GM19372 (cell line): ENCODE measurements at regions not wholly inside any gene's neighbourhood (a gene's known extent, or its start where the extent isn't known, plus 50 kb on each side); places are given as distances from the start of the nearest gene placed in this dataset.
A peak's percentile ranks its signal among the peaks of the same experiment; 100 is the strongest.

Experiments
- ATAC-seq: cut with Tn5 transposase; IDR thresholded peaks from one replicate; pipeline ENCODE4 v1.9.1; 2021; ENCODE audit warnings: mild to moderate bottlenecking, low read depth, moderate library complexity; ENCODE audit not compliant: unreplicated experiment

DNA sequence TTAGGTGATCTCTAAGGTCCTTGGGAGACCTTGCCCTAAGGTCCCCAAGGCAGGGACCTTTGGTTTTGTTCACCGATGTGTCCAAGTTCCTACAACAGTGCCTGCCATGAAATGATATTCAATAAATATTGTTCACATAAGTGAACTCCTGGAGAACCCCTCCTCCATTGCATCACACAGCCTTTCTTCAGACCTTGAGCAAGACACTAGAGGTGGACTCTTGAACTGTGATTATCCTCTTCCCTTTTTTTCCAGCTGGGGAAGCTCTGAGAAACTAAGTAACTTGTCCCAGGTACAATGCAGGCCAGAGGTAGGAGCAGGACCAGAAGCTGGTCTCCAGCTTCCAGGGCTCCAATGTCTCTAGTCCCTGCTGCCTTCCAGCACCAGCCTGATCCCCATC lies 76.6 kb upstream of the LMO1 start:
- ATAC-seq, result no peak

DNA sequence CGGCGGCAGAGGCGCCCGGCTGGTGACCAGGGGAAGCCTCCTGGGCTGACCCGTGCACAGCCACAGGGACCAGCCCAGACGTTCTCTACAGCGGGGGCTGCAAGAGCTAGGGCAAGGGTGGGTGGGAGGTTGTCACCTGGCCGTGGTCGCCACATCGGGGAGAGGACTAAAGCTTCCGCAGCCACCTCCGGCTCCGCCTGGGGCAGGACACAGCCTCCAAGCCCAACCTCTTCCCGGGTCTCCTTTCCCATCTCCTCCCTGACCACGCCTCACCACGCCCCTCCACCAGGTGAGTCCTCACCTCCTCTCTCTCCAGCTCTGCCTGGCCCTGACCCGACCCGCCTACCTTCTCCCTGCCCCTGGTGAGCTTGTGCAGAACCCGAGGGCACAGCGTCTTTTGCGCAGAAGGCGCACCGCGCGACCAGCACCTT lies 75.9 kb upstream of the LMO1 start:
- ATAC-seq, result no peak

DNA sequence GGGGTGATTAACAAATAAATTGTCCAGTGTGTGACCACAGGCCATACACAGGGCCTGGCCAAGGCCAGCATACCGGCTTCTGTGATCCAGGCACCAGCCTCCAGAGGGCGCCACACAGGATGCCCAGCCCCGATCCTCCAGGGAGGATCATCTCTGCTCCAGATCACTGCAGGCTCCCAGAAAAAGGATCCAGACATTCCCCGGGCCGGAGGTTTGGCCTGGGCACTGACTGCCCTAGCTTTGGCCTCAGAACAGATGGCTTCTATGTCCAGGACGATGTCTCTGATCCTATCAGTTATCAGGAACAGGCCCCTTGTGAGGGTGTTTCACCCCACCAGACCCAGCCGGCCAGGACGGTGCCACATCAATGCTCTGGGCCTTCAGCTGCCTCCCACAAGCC lies 74.5 kb upstream of the LMO1 start:
- ATAC-seq, result no peak

DNA sequence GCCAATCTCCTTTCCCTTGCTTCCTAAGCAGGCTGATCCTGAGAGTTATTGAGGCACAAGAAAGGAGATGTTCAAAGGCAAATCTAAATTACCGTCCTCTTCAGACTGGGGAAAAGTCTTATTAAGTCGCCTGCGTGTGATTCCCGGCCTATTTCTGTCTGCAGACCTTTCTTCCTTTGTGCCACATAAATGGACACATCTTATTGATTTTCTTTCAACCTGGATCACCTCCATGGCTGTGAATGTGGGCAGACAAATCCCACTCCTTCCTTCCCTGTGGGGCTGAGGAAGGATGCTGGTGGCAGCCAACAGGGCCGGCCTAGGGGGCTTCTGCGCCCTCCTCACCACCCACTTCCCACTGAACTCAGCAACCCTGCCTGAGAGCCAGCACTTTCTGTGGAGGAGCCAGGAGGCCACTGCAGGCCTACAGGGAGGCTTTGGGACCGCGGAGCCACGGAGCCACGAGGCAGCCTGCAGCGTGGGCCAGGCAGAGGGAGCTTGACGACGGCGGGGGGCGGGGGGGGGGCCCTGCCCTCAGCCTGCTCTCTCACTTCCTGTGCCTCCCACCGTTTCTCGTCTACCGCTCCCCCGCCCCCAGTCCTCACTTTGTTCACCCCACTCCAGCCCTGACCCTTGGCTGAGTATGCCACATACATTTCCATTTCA lies 73.6 kb upstream of the LMO1 start:
- ATAC-seq, result no peak

DNA sequence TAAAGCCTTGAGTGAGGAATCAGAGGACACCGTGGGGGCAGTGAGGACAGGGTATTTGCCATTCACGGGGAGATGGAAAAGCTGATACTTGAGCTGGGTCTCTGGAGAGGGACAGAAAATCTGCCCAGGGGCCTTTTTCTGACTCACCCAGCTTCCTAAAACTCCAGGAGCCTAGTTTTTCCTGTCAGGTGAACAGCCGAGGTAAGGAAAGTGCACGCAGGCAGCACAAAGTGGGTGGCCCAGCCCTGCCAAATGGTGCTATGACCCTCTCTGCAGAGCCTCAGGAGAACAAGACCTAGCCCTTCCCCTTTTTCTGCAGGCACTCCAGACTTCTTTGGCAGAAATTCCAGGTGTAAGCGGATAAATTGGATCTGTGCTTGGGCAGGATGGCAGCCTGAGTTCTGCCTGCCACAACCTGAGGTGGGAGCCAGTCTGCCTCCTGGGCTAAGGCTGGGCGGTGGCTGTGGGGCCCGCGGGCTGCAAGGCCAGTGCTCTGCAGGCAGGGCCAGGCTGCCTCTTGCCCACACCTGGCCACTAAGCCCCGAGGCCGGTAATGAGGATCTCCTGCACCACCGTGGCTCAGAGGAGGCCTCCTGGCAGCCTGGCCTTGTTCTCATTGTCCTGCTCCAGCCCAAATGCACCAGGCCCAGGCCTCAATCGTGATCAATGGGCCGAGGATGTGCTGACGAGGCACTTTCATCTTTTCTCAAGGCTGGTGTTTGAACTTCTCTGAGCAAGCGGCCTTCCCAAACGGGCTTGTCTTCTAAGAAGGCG lies 72.9 kb upstream of the LMO1 start:
- no peak for ATAC-seq

DNA sequence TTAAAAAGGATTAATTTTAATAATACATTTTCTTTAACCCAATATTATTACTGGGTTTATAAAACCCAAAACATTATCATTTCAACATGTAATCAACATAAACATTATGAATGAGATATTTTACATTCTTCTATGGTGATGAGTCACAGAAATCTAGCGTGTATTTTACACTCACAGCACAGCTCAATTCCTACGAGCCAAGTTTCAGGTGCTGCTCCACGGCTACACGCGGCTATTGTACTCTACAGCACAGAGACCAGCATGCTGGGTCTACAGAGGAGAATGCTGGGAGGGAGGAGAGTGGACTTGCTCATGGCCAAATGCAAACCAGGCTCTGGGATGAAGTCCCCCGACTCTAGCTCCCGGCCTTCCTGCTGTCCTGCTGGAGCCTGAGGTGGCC lies 72.0 kb upstream of the LMO1 start:
- no peak for ATAC-seq

DNA sequence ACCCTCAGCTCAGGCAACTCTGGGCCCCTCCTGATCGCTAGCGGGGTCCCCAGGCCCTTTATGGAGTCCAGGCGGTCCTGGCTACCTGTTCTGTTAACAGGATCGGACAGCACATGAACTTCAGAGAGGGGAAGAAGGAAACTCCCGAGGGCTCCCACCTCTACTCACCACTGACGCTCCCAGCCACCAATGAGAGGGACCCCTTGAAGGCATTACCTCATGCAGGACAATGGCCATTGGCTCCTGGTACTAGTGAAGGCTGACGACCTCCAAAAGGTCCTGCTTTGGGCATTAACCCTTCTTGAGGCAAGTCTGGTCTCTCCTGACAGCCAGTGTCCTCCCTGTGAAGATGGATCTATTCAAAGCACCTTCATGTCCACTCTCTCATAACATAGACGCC lies 71.5 kb upstream of the LMO1 start:
- ATAC-seq, result no peak

DNA sequence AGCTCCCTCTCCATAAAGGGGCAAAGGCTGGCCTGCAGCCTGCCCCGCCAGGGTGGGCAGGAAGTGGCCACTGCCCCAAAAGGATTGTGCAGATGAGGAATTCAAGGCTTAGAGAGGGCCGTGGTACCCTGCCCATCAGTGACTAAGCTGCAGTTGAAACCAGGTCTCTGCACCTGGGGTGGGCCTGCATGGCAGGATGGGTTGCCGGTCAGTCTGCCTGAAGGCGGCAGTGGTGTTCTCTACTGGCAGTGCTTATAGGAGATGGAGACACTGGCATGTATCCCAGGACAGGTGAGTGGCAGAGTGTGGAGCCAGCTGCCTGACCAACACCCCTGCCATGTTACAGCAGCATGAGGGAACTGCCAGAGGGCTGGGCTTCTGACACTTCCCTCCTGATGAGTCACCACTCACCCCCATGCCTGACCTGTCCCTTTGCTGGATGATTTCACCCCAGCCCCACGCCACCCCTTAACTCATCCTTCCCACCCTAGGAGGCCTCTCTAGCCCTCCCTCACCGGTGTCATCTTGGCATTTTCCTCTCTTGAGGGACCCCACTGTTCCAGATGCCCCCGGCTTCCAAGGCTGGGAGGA lies 70.2 kb upstream of the LMO1 start:
- no peak for ATAC-seq

DNA sequence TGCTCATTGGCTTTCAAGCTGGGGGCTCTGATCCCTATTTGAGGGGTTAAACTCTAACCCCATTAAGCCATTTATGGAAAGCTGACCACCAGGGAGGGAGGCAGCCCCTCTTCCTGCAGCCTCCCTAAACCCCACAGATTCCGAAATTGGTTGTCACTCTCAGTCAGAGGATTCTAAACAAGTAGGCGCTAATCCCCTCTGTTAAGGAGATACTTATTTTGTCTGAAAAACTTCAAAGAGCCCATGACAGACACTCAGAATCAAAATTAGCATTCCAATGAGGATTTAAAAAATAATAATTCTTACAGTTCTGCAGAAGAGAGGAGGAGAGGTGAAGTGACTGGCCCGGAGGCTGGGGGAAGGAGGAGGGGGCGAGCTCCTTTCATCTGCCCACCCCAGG lies 69.7 kb upstream of the LMO1 start:
- no peak for ATAC-seq

DNA sequence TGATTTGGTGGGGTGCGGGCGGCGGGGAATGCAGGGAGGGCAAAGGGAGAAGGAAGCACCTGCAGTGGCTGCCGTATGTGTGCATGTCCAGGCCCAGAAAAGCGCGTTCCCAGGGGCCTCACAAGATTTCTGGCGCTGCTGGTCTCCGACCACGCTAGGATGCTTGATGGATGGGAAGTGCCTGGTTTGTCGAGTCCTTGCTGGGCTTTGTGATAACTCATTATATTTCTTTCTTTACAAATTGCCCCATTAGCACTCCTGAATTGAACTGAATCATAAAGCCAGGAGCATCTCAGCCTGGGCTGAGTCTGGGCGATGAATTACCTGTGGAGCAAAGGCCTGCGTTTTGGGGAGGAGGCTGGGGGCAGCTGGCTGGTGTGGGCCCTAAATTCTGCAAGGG lies 69.2 kb upstream of the LMO1 start:
- no peak for ATAC-seq

DNA sequence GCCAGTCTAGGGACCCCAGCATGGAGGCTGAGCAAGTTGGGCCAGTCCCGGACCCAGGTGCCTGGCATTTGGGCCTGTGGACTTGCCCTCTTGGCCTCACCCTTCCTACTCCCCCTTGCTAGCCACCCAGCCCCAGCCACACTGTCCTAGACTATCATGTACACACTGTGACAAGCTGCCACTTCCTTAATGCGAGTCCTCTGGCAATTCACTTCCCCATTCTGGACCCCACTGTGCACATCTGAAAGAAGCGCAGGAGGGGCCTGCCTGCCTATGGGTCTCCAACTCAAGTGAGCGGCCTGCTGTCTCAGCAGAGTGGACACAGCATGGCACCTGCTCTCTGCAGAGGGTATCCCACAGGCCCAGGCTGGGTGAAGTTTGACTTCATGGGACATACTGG lies 68.5 kb upstream of the LMO1 start:
- ATAC-seq, result no peak

DNA sequence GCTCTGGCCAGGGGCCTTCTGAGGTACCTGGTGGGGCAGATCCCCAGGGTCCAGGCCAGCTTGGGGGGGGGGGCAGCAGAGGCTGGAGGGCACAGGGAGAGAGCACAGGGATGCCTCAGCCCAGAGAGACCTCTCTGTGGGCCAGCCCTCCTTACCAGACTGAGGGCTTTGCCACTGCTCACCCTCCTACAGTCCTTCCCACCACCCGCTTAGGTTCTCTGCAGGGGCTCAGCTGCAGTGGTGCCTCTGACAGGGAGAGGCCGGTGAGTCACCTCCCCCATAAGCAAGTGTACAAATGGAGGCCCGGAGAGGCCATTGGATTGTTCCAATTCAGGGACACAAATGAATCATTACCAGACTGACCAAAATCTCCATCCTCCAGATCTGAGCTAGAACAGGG lies 68.1 kb upstream of the LMO1 start:
- ATAC-seq, result no peak

DNA sequence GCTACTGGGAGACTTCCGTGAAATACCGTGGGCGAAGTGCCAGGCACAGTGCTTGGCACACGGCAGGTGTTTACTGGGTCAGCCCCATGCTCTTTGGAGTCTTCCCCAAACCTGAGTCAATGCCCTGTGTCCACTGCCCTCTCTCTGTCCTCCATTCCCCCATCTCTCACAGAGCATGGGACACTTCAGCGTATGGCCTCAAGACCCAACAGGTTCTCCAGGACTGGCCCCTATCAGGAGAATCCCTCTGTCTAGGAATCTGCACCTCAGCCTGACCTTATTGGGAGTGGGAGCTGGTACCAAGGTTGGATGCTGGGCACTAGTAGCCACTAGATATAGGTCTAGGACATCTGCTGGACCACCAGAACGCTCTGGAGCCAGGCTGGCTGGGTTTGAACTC lies 67.2 kb upstream of the LMO1 start:
- no peak for ATAC-seq

DNA sequence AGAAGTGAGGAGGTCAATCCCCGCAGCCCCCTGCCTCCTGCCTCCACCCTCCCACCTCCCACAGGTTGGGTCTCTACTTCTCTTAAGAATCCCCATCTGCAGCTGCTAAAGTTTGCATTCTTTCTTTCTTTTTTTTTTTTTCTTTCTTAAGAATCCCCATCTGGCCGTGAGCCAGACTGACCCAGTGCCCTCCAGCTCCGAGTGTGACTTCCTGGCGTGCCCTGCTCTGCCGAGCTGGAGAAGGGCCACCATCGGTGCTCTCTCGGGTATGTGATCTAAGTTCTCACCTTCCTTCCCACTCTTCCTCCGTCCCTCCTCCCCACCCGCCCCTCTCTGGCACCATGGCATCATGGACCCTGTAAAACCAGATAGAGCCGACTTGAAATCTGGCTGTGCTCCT lies 66.7 kb upstream of the LMO1 start:
- no peak for ATAC-seq

DNA sequence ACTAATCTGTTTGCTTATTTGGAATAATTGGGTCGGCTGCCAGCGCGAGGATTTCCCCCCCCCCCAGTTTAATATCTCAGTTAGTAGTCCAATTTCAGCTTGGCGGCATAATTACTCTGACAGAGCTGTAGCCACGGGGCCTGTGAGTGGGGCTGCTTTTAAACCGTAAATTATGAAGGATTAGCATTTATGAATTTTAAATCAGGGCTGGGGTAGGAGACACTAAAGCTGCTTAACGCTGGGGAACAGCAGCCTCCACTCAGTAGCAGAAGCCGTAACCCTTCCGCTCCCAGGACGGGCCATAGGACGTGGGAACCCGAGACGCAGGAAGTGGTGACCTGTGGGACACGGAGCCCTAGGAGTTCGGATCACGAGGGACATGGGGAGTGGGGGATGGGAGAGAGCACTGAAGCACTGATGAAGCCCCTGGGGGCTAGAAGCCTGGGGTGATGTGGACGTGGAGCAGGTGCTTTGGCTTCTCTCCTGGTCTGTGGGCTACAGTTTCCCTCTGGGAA lies 66.2 kb upstream of the LMO1 start:
- no peak for ATAC-seq

DNA sequence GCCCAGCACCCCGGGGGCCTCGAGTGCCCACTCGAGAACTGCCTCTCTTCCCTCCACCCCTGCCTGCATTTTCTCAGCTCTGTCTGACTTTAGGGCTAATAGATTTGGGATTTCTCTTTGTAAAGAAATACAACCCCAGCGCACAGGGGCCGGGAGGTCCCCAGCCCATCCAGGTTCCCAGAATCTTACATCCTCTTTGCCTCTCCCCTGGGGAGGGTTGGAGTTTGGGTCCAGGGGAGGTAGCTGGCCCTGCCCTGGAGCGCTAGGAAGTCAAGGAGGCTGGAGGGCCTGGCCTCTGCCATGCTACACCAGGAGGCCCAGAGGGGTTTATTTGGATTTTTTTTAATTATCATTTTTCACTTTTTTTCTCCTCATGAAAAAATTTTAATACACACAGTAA lies 65.7 kb upstream of the LMO1 start:
- ATAC-seq, result no peak

DNA sequence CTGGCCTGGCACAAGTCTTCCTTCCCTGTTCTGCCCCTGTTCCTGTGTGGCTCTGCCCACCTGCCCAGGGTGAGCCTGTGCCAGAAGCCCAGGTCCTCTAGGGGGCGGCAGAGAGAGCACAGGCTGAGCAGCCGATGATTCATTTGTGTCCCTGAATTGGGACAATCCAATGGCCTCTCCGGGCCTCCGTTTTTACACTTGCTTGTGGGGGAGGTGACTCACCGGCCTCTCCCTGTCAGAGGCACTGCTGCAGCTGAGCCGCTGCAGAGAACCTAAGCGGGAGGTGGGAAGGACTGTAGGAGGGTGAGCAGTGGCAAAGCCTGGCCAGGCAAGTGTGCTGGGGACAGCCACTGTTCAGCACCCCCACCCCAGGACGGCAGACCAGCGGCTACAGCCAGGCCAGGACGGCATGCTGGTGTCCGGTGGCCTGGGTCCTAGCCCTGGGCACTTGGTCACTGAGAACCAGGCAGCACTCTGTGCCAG lies 65.2 kb upstream of the LMO1 start:
- peak; percentile 61 for ATAC-seq

DNA sequence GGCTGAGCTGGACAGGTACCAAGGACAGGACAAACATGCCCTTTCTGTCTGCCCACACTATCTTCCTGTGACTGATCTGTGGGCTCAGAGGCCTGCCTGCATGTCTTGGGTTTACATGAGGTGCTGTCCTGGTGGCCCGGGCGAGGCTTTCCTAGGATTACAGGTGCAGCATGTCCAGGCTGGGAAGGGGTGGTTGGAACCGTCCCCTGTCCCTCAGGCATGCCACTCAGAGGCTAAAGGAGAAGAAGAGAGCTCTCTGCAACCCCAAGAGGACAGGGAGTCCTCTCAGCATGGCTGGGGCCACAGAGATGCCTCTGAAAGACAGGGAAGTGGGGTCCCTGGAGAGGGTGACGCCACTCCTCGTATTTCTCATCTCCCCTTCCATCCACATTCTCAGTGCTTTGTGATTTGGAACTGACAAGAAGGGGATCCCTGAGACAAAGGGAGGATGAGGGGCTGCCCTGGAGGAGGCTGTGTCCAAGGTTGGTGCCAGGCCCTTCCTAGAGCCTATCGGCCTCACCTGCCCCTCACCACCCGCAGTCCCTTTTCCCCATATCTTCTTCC lies 64.6 kb upstream of the LMO1 start:
- no peak for ATAC-seq

DNA sequence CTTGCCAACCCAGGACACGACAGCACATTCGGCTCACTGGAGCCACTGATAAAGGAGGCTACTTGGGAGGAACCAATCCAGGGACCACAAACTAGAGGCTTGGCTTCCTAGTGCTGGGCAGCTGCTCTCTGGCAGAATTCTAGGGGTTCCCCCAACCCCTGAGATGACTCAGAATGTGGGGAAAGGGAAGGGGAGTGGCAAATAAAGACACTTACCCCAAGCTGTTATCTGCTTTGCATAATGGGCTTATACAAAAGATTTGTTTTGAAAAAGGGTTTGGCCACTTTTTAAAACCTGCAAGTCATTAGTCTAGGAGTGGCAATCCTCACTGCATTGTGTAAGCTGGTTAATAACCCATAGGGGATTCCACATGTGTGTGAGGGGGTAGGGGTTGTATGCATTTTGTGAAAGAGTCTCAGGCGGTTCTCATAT lies 64.1 kb upstream of the LMO1 start:
- ATAC-seq, result peak; percentile 66

DNA sequence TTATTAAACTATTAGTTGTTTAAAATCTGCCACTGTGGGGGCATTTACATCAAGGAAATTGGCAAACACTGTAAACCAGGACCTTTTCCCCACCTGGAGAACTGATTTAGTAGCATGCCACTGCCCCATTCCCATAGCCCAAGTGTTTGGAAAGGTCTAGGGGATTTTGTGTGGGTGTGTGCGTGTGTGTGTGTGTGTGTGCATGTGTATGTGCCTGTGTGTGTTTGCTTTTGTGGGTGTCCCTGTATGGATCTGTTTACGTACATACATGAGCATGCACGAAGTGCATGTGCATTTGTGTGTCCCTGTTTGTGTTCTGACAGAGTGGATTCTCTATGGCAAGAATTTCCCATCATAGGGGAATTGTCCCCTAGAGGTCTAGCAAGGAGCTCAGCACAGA lies 62.7 kb upstream of the LMO1 start:
- ATAC-seq, result no peak

DNA sequence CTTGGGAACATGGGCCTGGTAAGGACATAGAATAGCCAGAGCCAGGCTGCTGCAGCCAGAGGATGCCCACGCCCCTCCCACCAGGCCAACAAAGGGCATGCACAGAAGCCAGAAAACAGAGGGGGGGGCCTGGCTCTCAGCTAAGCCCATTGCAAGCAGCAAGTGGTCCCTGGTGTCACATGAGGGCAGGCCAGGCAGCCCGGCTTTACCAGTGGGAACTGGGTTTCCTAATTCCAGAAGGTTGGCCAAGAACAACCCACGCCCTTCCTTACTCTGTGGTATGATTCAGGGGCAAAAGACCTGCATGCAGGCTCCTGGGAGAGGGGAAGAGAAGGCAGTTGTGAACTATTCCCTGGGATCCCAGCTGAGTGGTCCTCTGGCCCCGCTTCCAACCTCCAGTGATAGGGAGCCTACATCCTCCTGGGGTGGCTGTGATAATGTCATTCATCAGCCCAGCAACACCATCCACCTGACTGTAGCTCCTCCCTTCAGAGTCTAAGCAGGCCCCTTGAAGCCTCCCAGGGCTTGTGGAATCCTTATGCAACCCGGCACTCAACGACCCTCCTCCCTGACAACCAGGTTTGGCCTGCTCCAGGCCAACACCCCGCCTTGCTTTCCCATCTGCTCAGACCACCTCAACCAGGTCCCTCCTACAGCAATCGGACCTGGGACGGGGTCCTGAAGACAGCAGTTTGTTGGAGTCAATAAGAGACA lies 62.1 kb upstream of the LMO1 start:
- ATAC-seq, result no peak
